8988T (cell line): ENCODE measurements at regions not wholly inside any gene's neighbourhood (a gene's known extent, or its start where the extent isn't known, plus 50 kb on each side); places are given as distances from the start of the nearest gene placed in this dataset.

Experiments
- DNase-seq: peaks from one replicate; pipeline ENCODE4 v3.0.0; 2011

DNA sequence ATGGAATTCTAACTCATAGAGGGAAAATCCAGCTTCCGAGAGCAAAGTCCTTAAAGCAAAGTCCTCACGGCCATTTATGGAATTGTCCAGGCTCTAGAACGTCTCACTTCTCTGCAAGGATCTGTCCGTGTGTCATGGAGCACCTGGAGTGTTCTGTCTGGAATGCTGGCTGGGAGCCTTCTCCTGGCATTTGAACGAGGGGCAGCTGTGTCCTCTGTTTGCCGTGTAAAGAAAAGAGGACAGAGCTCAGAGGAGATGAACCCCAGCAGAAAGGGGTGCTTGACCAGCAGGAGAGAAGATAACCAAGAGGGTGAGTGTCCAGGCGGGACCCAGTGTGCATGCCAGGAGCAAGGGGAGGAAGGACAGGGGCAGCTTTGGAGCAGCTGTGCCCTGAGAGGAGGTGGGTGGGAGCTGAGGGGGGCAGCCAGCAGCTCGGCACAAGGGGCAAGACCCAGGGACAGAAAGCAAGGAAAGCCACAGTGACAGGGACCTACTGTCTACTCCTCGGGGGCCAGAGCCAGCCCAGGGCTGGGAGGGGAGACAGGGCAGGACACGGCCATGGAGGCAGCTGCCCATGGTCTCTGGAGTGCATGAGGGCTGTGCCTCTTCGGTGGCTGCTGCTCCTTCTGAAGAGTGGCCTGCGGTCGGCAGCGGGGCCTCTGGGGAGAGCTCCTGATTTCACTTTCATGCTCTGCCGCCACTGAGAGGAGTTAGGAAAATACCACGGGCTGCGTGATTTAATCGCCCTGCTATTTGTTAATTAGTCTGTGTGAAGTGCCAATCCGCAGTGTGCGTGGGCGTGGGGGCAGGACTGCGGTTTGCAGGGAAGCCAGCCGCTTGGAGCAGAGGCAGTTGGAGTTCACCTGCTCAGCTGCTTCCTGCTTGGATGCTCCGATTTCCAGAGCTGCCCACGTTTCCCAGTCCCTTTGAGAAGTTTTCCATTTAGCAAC lies 149.3 kb upstream of the SHH start:
- no peak for DNase-seq

DNA sequence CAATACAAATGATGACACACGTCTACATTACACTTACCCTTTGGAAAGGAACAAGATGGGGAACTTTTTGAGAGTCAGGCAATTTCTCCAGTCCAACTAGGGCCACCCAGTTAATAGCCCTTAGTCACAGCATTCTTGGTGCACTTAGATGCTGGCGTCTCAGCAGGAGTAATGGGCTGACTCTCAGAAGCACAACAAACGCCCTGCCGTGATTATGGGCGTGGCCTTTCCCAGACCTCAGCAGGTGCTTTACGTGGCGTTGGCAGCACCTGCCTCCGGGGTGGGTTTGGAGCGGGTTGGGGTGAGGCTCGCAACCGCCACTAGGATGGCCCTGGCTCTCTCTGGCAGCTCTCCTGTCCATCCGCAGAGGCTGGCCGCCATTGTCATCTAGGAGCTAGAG lies 147.6 kb upstream of the SHH start:
- no peak for DNase-seq

DNA sequence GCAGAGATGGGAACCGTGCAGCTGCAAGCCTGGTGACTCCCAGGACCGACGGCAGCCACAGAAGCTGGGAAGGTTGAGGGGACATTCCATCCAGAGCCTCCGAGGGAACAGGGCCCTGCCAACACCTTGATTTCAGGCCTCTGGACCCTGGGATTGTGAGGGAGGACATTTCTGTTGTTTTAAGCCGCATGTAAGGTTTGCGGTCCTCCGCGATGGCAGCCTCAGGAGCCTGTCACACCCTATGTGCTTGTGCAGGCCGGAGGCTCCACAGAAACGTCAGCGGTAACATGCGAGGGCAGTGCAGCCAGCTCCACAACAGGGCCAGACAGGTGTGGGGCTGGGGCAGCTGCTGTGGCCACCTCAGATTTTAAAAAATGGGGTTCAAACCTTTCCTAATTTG lies 144.7 kb upstream of the SHH start:
- DNase-seq = no peak

DNA sequence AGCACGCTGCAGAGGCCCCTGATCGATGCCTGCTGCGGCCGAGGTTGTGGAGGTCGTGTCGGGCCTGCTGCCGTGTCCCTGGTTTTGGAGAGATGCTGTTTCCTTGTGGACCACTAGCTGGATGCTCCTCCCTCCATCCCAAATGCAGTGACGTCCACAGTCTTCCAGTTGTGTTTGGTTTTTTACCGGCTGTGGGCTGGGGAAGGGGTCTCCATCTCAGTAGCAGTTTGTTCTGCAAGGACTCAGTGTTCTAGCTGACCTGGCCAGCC lies 143.0 kb upstream of the SHH start:
- no peak for DNase-seq

DNA sequence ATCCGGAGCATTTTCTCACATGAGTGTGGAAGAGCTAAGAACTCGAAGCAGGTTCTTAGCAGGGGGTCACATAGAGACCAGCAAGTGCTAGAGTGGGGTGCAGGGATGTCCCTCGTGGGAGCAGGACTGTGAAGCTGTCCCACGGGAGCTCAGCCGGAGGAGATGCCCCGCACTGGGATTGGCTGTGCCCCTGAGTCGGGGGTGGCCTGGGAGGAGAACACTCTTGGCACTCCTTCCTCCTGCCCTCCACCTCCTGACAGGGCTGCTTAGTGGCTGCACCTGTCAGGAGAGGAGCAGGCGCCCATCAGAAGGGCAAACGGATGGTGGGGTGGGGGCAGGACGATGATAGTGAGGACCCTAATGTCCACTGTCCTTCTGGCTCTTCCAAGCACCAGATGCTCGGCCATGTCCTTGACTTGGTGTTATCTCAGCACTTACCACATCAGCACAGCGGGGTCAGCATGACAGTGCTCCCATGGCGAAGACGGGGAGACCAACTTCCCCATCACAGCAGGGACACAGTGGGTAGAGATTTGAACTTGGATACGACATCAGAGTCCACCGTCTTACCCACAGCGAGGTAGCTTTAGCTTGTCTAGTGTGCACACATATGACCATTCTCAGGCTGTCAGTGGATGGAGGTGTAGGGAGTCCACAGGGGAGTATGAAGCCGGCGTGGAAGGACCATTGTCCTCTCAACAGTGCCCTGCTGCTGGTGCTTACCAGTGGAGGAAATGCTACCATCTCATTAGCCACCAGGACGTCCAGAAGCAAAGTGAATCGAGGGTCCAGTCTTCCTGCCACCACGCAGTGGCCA lies 142.5 kb upstream of the SHH start:
- no peak for DNase-seq

DNA sequence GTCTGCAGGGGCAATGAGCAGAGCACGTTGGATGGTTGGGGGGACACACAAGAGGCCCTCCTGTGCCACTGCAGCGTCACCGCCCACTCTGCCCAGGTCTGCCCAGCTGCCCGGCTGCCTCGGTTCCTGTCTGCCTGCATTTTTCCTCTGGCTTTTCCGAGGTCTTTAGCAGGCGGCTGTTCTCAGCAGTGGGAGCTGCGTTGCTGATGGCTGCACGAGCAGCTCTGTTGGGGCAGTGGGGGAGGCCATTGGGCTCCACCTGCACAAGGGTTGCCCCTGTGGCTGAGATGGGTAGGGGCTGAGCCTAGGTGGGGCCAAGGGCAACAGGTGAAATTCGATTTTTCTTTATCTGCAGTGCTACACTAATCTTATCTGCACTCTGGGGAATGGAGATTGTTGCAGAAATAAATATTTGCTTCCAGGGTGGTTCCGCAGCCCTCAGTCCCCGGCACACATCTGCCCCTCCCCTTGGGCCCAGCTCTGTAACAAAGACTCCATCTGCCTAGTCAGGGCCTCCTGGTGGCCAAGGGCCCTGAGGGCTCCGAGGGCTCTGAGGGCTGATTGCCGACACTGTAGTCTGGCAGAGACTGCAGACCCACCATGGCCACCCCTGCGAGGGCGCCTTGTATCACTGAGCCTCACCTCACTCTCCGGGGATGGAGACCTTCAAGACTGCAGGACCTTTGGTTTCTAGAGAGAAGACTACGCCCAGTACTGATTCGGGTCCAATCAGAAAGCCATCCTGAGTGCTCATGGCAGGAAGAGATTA lies 141.7 kb upstream of the SHH start:
- DNase-seq = no peak

DNA sequence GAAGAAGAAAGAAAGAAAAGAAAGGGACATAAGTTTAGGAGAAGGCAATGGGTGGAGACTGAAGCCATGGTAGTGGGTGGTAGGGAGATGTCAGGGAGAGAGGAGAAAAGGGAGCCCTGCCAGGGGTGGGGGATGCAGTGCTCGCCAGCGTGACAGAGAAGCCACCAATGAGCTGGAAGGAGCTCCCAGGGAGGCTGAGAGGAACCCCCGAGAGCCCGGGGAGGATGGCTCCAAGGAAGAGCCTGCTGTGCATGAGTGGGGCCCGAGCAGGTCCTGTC lies 141.2 kb upstream of the SHH start:
- DNase-seq = no peak

DNA sequence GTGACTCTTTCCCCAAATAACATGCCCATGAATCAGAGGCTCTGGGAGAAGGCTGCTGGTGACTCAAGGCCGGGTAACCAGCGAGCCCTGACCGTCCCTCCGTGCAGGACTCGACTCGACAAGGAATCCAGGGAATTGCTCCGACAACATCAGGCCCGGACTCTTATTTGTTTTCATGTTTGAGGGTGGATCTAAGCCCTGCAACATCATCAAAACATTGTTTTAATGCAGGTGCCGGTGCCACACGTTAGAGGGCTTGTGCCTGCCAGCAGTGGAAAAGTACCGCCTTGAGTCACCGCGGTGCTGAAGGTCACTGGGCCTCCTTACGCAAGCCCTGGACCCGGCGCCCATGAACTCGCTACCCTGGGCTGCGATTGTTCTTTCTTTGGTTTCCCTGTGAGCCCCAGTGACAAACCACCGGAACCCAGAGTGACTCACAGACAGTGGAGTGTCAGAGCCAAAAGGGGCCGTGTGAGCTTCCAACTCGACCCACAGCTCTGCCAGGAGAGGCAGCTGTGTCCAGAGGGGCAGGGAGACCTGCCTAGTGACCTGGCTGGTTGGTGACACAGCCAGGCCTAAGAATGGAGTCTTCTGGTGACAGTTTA lies 139.4 kb upstream of the SHH start:
- peak; percentile 74 for DNase-seq

DNA sequence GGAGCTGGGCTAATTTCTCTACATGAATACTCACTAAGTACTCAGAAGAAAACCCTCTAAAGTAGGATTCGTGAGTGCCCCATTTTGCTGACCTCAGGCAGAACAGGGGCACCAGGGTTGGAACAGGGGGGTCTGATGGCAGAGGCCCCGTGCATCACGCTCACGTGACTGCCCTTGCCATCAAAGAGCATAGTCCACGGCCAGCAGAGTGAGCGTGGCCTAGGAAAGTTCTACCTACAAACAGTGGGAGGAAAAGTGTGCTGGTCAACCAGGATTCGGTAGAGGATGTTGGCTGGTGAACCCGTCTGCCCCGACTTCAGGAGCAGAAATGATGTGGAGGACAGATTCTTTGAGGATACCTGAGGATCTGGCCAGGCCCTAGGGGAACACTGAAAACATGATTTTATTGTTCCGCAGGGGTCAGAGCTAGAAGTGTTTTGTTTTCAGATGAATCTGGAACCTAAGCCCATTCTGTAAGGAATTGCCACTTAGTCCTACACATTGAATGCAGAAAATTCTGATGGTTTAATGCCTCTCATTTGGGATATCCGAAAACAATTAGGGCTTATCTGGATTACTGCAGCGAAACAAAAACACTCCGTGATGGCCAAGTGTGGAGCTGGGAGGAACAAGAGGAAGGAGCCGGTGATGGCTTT lies 138.8 kb upstream of the SHH start:
- DNase-seq = no peak

DNA sequence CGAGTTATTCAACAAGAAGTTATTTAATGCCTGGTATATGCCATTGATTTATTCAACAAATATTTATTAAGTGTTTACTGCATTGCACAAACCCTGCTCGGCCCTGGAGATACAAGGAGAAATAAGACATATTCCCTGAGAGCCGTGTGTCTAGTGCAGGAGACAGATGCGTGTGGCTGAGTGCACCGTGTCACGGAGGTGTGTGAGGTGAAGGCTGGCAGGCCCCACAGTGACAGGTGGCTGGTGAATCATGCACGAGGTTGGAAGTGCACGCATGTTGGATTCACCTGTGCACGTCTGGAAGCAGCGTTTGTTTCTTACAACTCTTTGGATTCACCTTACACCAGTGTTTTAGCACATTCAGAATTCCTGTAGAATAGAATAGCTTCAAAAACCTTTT lies 136.6 kb upstream of the SHH start:
- DNase-seq = no peak

DNA sequence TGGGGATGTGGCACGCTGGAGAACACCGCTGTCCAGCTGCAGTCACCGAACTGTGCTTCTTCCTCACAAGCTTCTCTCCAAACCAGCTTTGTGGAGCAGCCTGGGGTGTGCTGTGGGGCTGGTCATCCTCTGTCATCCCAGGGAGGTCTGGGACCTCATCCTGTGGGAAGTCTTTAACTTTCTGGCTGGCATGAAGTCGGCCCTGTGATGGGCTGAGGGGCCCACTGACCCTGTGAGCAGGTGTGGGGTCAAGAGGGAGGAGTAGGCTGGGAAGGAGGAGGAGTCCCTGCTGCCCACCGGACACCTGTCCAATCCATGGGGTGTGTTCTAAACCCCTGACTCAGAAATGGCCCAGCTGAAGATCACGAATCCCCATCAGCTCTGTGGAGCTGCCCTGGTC lies 136.2 kb upstream of the SHH start:
- DNase-seq = no peak

DNA sequence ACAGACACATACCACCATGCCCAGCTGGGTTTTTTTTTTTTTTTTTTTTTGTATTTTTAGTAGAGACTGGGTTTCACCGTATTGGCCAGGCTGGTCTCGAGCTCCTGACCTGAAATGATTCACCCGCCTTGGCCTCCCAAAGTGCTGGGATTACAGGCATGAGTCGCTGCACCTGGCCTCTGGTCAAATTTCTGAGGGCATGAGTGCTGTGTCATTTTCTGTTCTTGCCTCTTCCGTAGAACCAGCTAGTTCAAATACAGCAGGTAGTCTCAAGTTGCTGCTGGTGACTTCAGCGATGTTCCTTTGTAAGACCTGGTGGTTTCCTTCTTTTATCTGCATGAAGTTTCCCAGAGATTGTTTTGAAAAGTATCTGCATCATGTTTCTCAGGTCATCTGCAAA lies 134.8 kb upstream of the SHH start:
- no peak for DNase-seq

DNA sequence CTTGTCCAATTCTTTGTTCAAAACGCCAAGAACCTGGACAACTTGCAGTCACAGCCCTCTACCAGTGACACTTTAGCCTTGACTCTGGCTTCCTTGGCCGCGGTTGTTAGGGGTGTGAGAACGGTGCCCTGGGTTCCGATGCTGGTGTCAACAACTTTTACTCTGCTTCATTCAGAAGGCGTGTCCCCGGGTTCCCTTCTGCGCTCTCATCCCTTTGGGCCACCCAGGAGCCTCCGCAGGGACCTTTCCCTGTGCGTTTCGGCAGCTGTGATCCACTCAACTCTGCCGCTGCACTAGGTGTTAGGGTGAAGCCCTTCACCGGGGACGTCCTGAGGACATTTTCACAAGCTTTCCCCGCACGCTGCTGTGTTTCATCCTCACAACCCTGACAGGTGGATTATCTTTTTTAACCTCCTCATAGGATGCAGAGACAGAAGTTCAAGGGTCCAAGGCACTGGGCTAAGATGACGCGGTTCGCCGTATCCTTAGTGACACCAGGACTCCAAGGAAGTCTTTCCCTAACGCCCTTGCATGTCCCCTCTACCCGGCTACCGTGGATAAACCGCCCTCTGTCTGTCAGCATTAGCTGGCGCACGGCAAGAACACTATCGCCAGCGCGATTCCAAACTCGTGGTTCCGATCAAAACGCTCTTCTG lies 133.5 kb upstream of the SHH start:
- DNase-seq = no peak

DNA sequence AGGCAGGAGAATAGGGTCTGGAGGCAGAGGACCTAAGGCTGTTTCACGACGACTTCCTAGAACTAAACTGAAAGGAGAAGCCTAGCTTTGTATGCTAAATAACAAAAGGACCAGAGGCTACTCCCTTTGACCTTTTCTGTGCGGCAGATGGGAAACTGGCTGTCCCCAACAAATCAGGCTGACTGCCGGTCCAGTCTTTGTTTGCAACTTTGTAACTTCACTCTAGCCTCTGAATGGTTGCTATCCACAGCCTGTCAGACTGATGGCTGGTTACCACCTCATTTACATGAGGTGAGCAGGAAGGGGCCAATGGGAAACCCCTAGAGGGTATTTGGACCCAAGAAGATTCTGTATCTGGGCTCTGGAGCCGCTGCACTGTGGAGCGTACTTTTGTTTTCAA lies 132.6 kb upstream of the SHH start:
- no peak for DNase-seq

DNA sequence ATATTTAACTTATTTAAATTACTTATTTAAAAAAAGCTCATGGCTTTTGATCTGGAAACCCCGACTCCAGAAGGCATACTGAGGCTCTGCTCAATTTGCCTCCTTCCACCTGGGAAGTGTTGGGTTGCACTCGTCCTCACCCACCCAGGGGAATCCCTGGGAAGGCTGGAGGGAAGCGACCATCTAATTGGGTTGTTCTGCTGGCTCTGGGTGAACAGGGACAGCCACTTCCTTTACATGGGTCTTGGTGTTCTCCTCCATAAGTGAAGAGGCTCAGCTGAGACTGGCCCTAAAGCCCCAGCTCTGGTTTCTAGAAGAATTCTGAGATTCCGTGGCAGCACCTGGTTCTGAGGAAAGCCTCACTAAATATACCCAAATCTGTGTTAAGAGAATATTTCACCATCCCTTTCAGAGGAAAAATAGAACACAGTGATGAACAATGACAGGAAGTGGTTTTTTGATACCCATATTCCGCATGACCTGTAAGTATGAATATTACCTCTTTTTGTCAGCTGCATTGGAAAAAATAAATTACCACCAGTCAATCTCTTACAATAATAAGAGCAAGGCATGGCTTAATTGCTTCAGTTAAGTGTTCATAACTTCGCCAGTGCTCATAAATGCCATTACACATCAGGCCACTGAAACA lies 131.1 kb upstream of the SHH start:
- DNase-seq = no peak

DNA sequence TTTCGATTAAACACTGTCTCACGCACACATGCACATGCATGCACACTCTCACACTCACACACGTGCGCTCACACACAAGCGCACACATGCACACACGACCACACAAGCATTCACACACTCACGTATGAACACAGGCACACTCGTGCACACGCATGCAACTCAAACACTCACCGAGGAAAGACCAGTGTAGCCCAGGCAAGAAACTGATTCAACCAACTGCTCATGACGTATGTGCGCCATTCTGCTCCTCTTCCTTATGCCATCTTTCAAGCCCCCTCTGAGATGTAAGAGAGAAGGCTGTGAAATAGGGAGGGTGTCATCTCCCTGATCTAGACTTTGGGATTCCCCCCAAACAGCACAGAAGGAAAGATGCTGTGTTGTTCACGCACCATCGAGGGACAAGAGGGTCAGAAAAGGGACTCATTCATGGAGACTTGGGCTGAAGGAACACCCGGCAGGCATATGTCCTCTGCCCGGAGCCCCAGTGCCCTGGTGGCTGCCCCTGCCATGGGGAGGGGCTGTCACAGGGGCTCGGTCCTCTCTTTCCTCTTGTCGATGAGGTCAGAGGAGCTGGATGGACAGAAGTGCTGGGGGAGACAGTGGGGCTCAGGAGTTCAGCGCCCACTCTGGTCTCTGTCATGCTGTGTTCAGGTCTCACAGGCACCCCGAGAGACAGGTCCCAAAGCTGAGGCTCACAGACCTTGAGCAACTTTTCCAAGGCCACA lies 130.1 kb upstream of the SHH start:
- no peak for DNase-seq

DNA sequence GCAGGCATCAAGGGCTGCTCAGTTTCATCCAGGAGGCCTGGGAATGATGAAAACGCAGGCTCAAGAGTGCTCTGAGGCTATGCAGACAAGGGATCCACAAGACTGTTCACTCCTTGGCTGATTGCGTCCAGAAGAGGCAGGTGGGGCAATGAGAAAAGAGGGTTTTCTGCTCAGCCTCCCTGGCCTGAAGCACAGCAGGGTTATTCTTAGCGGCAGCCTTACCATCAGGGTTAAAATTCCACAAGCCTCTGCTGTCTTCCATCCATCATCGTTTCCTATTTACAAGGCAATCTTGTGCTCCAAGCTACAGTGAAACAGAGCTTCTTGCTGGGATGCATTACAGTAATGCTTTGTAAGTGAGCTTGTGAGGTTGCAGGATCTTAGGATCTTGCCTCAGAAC lies 129.4 kb upstream of the SHH start:
- DNase-seq = no peak

DNA sequence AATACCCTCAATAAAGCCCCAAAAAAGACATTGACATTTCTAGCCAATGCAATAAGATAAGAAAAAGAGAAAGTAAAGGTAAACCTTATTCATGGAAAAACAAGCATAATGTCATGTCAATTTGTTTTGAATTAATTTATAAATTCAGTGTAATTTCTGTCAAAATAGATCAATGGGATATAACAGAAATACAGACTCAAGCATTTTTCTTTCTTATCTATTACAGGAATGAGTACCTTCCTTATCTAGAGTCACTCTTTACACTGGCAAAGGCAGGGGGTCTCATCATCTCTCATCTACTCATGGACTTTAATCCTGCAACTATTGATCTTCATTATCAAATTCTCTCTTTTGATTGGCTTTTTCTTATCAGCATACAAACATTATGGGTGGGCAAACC lies 127.1 kb upstream of the SHH start:
- DNase-seq = no peak

DNA sequence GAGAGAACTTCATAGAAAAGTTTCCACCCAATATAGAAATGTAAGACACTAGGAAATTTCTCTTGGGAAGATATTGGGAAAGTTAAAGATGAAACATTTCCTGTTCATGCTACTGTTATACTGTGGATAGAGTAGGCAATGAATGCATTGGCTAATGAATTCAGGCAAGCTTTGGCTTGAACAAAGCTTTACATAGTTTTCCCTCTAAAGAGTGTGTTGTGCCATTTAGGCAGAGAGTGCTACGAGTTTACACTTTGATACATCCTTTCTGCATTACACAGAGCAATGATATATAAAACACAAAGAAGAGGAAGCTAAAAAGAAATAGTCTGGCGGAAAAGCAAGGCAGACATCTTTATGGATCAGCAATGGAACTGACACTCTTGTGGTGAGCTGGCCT lies 125.9 kb upstream of the SHH start:
- no peak for DNase-seq

DNA sequence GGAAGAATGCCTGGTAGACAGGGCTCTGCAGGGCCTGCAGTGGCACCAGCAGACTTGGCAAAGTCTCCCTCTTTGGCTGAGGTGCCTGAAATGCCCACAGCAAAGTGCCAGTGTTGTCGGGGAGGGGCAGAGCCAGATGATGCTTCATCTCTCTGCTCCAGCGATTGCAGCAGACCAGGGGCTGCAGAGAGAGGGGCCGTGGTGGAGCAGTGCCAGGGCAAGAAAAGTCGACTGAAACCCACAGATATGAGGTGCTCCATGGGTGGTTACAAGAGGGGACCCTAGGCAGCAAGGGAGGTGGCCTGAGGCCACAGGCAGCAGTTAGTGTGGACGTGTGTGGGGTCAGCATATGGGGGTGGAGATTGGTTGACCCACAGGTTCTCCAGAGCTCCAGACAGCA lies 123.5 kb upstream of the SHH start:
- no peak for DNase-seq

DNA sequence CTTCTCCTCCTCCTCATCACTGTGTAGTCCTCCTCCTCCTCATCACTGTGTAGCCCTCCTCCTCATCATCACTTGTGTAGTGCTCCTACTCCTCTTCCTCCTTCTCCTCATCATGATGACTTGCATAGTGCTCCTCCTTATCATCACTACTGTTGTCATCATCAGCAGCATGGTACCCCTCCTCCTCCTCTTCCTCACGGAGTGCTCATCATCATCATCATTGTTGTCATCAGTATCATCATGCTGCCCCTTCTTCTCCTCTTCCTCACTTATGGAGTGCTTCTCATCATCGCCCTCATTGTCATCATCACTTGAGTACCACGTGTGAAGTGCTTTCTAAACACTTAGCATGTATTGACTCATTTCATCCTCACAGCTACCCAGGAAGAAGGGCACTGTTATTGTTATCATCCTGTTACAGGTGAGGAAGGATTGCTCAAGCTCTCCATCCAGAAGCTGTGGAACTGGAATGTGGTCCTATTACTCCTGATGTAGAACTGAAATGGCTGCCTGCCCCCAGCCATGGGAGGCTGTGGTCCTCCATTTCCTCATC lies 122.8 kb upstream of the SHH start:
- no peak for DNase-seq
